H9 (cell line): ENCODE measurements at regions not wholly inside any gene's neighbourhood (a gene's known extent, or its start where the extent isn't known, plus 50 kb on each side); places are given as distances from the start of the nearest gene placed in this dataset.

Experiments used
- DNase-seq: peaks from one replicate; pipeline ENCODE4 v3.0.0-alpha.2; 2017
- H2AFZ ChIP-seq: one replicate; pipeline ENCODE4 v1.6.1; 2013; ENCODE audit warnings: mild to moderate bottlenecking, low read length, control low read depth, moderate library complexity
- H2AK5ac ChIP-seq: 2 replicates; pipeline ENCODE4 v1.6.1; 2013; ENCODE audit warnings: low read length, control low read depth, mixed read lengths; ENCODE audit not compliant: insufficient read length
- H2BK120ac ChIP-seq: one replicate; pipeline ENCODE4 v1.6.1; 2013; ENCODE audit warnings: low read depth, mild to moderate bottlenecking, low read length, control low read depth, inconsistent platforms; ENCODE audit not compliant: poor library complexity, severe bottlenecking
- H2BK12ac ChIP-seq: 2 replicates; pipeline ENCODE4 v1.6.1; 2013; ENCODE audit warnings: low read length, control low read depth, mixed read lengths, low read depth; ENCODE audit not compliant: insufficient read length
- H2BK15ac ChIP-seq: 2 replicates; pipeline ENCODE4 v1.6.1; 2013; ENCODE audit warnings: low read depth, low read length, control low read depth
- H2BK20ac ChIP-seq: one replicate; pipeline ENCODE4 v1.6.1; 2013; ENCODE audit warnings: low read depth, mild to moderate bottlenecking, low read length, control low read depth, inconsistent platforms; ENCODE audit not compliant: poor library complexity, severe bottlenecking
- H2BK5ac ChIP-seq: 2 replicates; pipeline ENCODE4 v1.6.1; 2013; ENCODE audit warnings: low read length, control low read depth, mixed read lengths; ENCODE audit not compliant: insufficient read length
- H3K14ac ChIP-seq: 2 replicates; pipeline ENCODE4 v1.6.1; 2013; ENCODE audit warnings: low read length, control low read depth; ENCODE audit not compliant: insufficient read depth
- H3K18ac ChIP-seq: 2 replicates; pipeline ENCODE4 v1.6.1; 2013; ENCODE audit warnings: low read depth, mild to moderate bottlenecking, mixed read lengths, low read length, control low read depth; ENCODE audit not compliant: insufficient read length
- H3K23ac ChIP-seq: 2 replicates; pipeline ENCODE4 v1.6.1; 2013; ENCODE audit warnings: low read length, control low read depth, mixed read lengths, low read depth; ENCODE audit not compliant: insufficient read length
- H3K23me2 ChIP-seq: 2 replicates; pipeline ENCODE4 v1.6.1; 2013; ENCODE audit warnings: low read depth, mild to moderate bottlenecking, mixed read lengths, low read length, control low read depth; ENCODE audit not compliant: insufficient read length, poor library complexity, severe bottlenecking
- H3K27ac ChIP-seq: 2 replicates; pipeline ENCODE4 v1.5.1; 2013; ENCODE audit warnings: low read length, control low read depth, mixed read lengths, low read depth; ENCODE audit not compliant: insufficient read length
- H3K27me3 ChIP-seq: 2 replicates; pipeline ENCODE4 v1.6.1; 2013; ENCODE audit warnings: low read length, control low read depth, inconsistent platforms; ENCODE audit not compliant: insufficient read depth
- H3K4ac ChIP-seq: 2 replicates; pipeline ENCODE4 v1.6.1; 2013; ENCODE audit warnings: low read depth, mild to moderate bottlenecking, control low read depth, inconsistent platforms, low read length, moderate library complexity
- H3K4me1 ChIP-seq: 2 replicates; pipeline ENCODE4 v1.6.1; 2013; ENCODE audit warnings: low read length, control low read depth, inconsistent platforms; ENCODE audit not compliant: insufficient read depth
- H3K4me2 ChIP-seq: 2 replicates; pipeline ENCODE4 v1.6.1; 2013; ENCODE audit warnings: low read length, control low read depth, mixed read lengths; ENCODE audit not compliant: insufficient read length, insufficient read depth
- H3K56ac ChIP-seq: 2 replicates; pipeline ENCODE4 v1.6.1; 2013; ENCODE audit warnings: low read depth, mild to moderate bottlenecking, mixed read lengths, low read length, control low read depth; ENCODE audit not compliant: insufficient read length
- H3K79me1 ChIP-seq: 2 replicates; pipeline ENCODE4 v1.6.1; 2013; ENCODE audit warnings: low read depth, mild to moderate bottlenecking, moderate library complexity, low read length, control low read depth, inconsistent platforms; ENCODE audit not compliant: insufficient read depth, poor library complexity, severe bottlenecking
- H3K79me2 ChIP-seq: 2 replicates; pipeline ENCODE4 v1.6.1; 2013; ENCODE audit warnings: low read length, control low read depth, inconsistent platforms; ENCODE audit not compliant: insufficient read depth
- H3K9ac ChIP-seq: 2 replicates; pipeline ENCODE4 v1.6.1; 2013; ENCODE audit warnings: low read length, control low read depth, mixed read lengths; ENCODE audit not compliant: insufficient read length; ENCODE audit errors: extremely low read depth
- H3K9me3 ChIP-seq: one replicate; pipeline ENCODE4 v1.6.1; 2013; ENCODE audit warnings: low read depth, low read length, inconsistent platforms; ENCODE audit not compliant: control insufficient read depth
- H3T11ph ChIP-seq: one replicate; pipeline ENCODE4 v1.6.1; 2013; ENCODE audit warnings: mild to moderate bottlenecking, low read length, control low read depth, inconsistent platforms
- H4K20me1 ChIP-seq: one replicate; pipeline ENCODE4 v1.6.1; 2013; ENCODE audit not compliant: control insufficient read depth, insufficient read length, insufficient read depth
- H4K5ac ChIP-seq: 2 replicates; pipeline ENCODE4 v1.6.1; 2013; ENCODE audit warnings: low read depth, mild to moderate bottlenecking, mixed read lengths, low read length, control low read depth; ENCODE audit not compliant: insufficient read length
- H4K8ac ChIP-seq: replicated peaks from 2 replicates; pipeline ENCODE4 v1.6.1; 2013; ENCODE audit warnings: low read length, control low read depth, mixed read lengths, low read depth; ENCODE audit not compliant: insufficient read length
- H4K91ac ChIP-seq: 2 replicates; pipeline ENCODE4 v1.6.1; 2013; ENCODE audit warnings: low read depth, mild to moderate bottlenecking, moderate library complexity, mixed read lengths, low read length, control low read depth; ENCODE audit not compliant: insufficient read length
- H3K27ac Mint-ChIP-seq, 3 experiments: 2 replicates in 2 of 3; 3 replicates in 1 of 3; pipeline ENCODE4 v1.8.0; 2020 to 2021; ENCODE audit warnings: mixed read lengths in 3 of 3, mild to moderate bottlenecking in 1 of 3, moderate library complexity in 1 of 3
- H3K27me3 Mint-ChIP-seq: 2 replicates; pipeline ENCODE4 v1.8.0; 2021; ENCODE audit warnings: low read depth, mild to moderate bottlenecking, moderate library complexity, mixed read lengths
- H3K36me3 Mint-ChIP-seq, 3 experiments: 2 replicates in 2 of 3; 3 replicates in 1 of 3; pipeline ENCODE4 v1.8.0; 2020 to 2021; ENCODE audit warnings: low read depth in 3 of 3, mixed read lengths in 3 of 3; ENCODE audit not compliant: insufficient read depth in 1 of 3
- H3K4me1 Mint-ChIP-seq, 2 experiments: 2 replicates each; pipeline ENCODE4 v1.8.0; 2020; ENCODE audit warnings: mixed read lengths in 2 of 2
- H3K4me3 Mint-ChIP-seq, 2 experiments: 2 replicates in 1 of 2; 3 replicates in 1 of 2; pipeline ENCODE4 v1.8.0; 2020 to 2021; ENCODE audit warnings: mild to moderate bottlenecking in 2 of 2, mixed read lengths in 2 of 2, moderate library complexity in 1 of 2
- H3K9me3 Mint-ChIP-seq, 2 experiments: 2 replicates in 1 of 2; 3 replicates in 1 of 2; pipeline ENCODE4 v1.8.0; 2020; ENCODE audit warnings: mild to moderate bottlenecking in 2 of 2, mixed read lengths in 2 of 2, moderate library complexity in 1 of 2
- WGBS: extraction: QIAGEN DNeasy Blood & Tissue Kit; methylation state at CpG from one replicate; pipeline ENCODE4 v1.1.7; 2013; ENCODE audit warnings: missing lambda C conversion rate, low lambda C conversion rate, mixed read lengths; ENCODE audit not compliant: insufficient read length; ENCODE audit errors: extremely low coverage; 5-methylcytosine and 5-hydroxymethylcytosine counted together
- TF ChIP-seq, protein P1 (sequence below): fragments of 200-600 bp; sonication (generic); conservative IDR thresholded peaks from 3 replicates; pipeline ENCODE4 v1.8.0; 2021; ENCODE audit warnings: antibody characterized with exemption, mild to moderate bottlenecking

GRCh38 chr16:8358937-8359336, 231.4 kb downstream of the TMEM114 start:
- no peak overlapping the region for H4K5ac ChIP-seq
- no peak overlapping the region for H4K8ac ChIP-seq
- H3K9ac ChIP-seq: no peak overlapping the region
- Mint-ChIP-seq H3K27ac (no peak overlapping the region), H3K9me3 (no peaks in the 10 kb centered on the region), H3K27me3 (no peaks in the 10 kb centered on the region; the same call in 1 of the 2 replicates), H3K4me3 (no peak overlapping the region), H3K4me1 (peaks cover 17 to 25% of the 10 kb centered on the region in 2 experiments), H3K36me3 (no peaks in the 10 kb centered on the region)
- H3K14ac ChIP-seq: no peak overlapping the region
- H2AK5ac ChIP-seq: no peak overlapping the region
- no peaks in the 10 kb centered on the region for H3K4me1 ChIP-seq
- H2AFZ ChIP-seq: no peak overlapping the region
- H3K23me2 ChIP-seq: no peaks in the 10 kb centered on the region
- no peak overlapping the region for H3K4me2 ChIP-seq
- TF ChIP-seq, protein P1, sequence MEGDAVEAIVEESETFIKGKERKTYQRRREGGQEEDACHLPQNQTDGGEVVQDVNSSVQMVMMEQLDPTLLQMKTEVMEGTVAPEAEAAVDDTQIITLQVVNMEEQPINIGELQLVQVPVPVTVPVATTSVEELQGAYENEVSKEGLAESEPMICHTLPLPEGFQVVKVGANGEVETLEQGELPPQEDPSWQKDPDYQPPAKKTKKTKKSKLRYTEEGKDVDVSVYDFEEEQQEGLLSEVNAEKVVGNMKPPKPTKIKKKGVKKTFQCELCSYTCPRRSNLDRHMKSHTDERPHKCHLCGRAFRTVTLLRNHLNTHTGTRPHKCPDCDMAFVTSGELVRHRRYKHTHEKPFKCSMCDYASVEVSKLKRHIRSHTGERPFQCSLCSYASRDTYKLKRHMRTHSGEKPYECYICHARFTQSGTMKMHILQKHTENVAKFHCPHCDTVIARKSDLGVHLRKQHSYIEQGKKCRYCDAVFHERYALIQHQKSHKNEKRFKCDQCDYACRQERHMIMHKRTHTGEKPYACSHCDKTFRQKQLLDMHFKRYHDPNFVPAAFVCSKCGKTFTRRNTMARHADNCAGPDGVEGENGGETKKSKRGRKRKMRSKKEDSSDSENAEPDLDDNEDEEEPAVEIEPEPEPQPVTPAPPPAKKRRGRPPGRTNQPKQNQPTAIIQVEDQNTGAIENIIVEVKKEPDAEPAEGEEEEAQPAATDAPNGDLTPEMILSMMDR: no peak
- no peak overlapping the region for H3K4ac ChIP-seq
- H2BK12ac ChIP-seq: no peak overlapping the region
- no peak overlapping the region for H3T11ph ChIP-seq
- H3K79me1 ChIP-seq: no peaks in the 10 kb centered on the region
- no peak for DNase-seq
- WGBS: no CpG with 5 or more reads among the region's 8 CpGs
- H2BK15ac ChIP-seq: no peak overlapping the region
- H4K91ac ChIP-seq: no peak overlapping the region
- no peak overlapping the region for H3K56ac ChIP-seq
- no peak overlapping the region for H2BK20ac ChIP-seq
- no peaks in the 10 kb centered on the region for H3K27me3 ChIP-seq
- H3K23ac ChIP-seq: no peak overlapping the region
- H3K18ac ChIP-seq: no peak overlapping the region
- H2BK120ac ChIP-seq: no peak overlapping the region
- no peak overlapping the region for H3K27ac ChIP-seq
- no peak overlapping the region for H2BK5ac ChIP-seq
- no peaks in the 10 kb centered on the region for H4K20me1 ChIP-seq
- H3K79me2 ChIP-seq: no peaks in the 10 kb centered on the region
- H3K9me3 ChIP-seq: no peaks in the 10 kb centered on the region
